NT2/D1 (cell line): ENCODE measurements at regions not wholly inside any gene's neighbourhood (a gene's known extent, or its start where the extent isn't known, plus 50 kb on each side); places are given as distances from the start of the nearest gene placed in this dataset.
A peak's percentile ranks its signal among the peaks of the same experiment; 100 is the strongest.

Experiments used
- DNase-seq: peaks from one replicate; pipeline ENCODE4 v3.0.0-alpha.2; 2011; ENCODE audit warnings: low read depth, low spot score
- H3K27me3 ChIP-seq: 2 replicates; pipeline ENCODE4 v1.6.0; 2011; ENCODE audit warnings: mild to moderate bottlenecking; ENCODE audit not compliant: insufficient read length, insufficient read depth
- H3K36me3 ChIP-seq: 2 replicates; pipeline ENCODE4 v1.6.1; 2011; ENCODE audit warnings: mild to moderate bottlenecking, low read length, mixed read lengths; ENCODE audit not compliant: insufficient read depth, insufficient read length
- H3K4me1 ChIP-seq: 2 replicates; pipeline ENCODE4 v1.5.1; 2011; ENCODE audit not compliant: insufficient read depth, insufficient read length
- H3K4me3 ChIP-seq: 2 replicates; pipeline ENCODE4 v1.5.1; 2011; ENCODE audit warnings: low read depth; ENCODE audit not compliant: insufficient read length
- H3K9ac ChIP-seq: 2 replicates; pipeline ENCODE4 v1.6.0; 2011; ENCODE audit warnings: low read depth; ENCODE audit not compliant: insufficient read length
- H3K9me3 ChIP-seq: 2 replicates; pipeline ENCODE4 v1.5.1; 2011; ENCODE audit warnings: mild to moderate bottlenecking, low read length; ENCODE audit not compliant: insufficient read depth
- SUZ12 ChIP-seq: IDR thresholded peaks from 2 replicates; pipeline ENCODE4 v1.6.1; 2011; ENCODE audit not compliant: insufficient read length, insufficient read depth; ENCODE audit errors: extremely low read depth
- YY1 ChIP-seq: IDR thresholded peaks from 2 replicates; pipeline ENCODE4 v1.6.1; 2011; ENCODE audit not compliant: insufficient read length, insufficient read depth
- ZNF274 ChIP-seq: IDR thresholded peaks from 2 replicates; pipeline ENCODE4 v1.6.1; 2011; ENCODE audit warnings: mild to moderate bottlenecking, low read depth, low read length

DNA sequence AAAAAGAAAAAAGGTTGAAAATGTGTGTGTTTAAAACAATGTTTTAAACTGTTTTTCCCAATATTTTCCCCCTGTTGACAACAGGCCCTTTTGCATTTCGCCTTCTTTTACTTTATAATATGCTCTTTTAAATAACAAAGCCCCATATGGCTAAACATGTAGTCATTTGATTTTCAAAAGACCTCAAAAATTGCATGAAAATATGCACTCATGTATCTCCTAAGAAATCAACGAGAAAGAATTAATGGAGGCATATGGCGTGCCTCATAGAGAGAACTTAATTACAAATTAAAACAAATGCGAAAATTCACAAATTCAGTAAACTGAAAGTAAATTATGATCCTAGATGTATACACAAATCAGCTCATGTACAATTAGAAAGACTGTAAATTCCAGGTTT is 202.6 kb upstream of the FOXN3 start:
- H3K9me3 ChIP-seq, result no peaks in the 10 kb centered on the region
- no peak for TF ChIP-seq SUZ12
- no peak for TF ChIP-seq YY1
- TF ChIP-seq ZNF274, result no peak
- H3K4me3 ChIP-seq, result peak overlapping the region; percentile 65
- peaks cover 4% of the 10 kb centered on the region for H3K27me3 ChIP-seq
- DNase-seq, result no peak
- H3K36me3 ChIP-seq, result no peaks in the 10 kb centered on the region
- H3K9ac ChIP-seq, result peak overlapping the region; percentile 87
- H3K4me1 ChIP-seq, result no peaks in the 10 kb centered on the region

DNA sequence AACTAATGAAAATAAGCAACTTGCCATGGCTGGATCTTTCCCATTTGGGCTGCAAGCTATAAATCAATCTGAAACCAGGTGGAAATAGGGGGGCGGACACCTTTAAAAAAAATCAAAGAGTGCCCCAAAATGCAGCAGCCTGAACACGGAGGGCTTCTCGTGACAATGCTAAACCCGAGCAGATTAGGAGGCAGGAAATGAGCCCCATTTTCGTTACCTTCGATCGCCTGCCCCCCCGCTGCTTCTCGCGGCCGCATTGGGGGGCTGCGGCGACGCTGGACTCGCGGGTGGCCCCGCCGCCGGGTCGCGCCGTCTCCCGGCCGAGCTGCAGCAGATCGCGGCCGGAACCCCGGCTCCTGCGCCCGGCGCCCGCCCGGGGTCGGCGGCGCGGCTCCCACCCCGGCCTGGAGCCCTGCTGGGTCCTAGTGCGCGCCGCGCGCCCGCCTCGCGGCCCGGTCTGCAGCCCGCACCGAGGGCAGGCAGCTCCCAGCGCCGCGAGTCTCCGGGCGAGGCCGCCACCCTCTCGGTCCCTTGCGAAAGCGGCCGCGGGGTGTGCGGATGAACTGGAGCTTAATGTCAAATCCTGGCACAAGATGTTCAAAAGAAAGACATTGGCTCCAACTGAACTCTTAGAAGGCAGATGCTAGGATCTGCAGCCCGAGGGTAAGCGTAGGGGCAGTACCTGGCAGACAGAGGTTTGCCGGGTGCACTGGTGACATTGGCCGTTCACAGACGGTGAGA is 201.9 kb upstream of the FOXN3 start:
- peak overlapping the region; percentile 87 for H3K9ac ChIP-seq
- H3K4me3 ChIP-seq, result peak overlapping the region; percentile 65
- H3K9me3 ChIP-seq, result no peaks in the 10 kb centered on the region
- peak; percentile 48 for DNase-seq
- TF ChIP-seq YY1 (no peak), SUZ12 (no peak), ZNF274 (no peak)
- H3K27me3 ChIP-seq, result peaks cover 4% of the 10 kb centered on the region
- no peaks in the 10 kb centered on the region for H3K36me3 ChIP-seq
- no peaks in the 10 kb centered on the region for H3K4me1 ChIP-seq

DNA sequence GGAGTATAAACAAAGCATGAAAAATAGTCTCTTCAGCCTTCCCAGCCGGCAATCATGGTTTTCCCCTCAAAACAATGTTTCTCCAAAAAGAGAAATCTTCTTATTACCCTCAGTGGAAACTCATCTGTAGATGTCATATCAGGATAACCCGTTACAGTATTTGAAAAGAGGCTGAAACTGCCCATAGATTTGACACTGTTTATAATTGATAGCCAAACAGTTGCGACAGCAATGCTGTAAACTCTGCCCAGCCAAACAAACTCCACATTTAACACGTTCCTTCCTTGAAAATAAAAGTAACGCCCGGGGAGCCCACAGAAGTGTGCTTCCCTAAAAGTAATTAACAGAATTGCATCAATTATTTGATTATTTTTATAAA is 201.3 kb upstream of the FOXN3 start:
- Histone ChIP-seq H3K36me3 (no peaks in the 10 kb centered on the region), H3K4me1 (no peaks in the 10 kb centered on the region), H3K4me3 (peak overlapping the region; percentile 65), H3K9ac (peak overlapping the region; percentile 87), H3K27me3 (peaks cover 4% of the 10 kb centered on the region), H3K9me3 (no peaks in the 10 kb centered on the region)
- TF ChIP-seq YY1 (no peak), ZNF274 (no peak), SUZ12 (no peak)
- DNase-seq, result no peak

DNA sequence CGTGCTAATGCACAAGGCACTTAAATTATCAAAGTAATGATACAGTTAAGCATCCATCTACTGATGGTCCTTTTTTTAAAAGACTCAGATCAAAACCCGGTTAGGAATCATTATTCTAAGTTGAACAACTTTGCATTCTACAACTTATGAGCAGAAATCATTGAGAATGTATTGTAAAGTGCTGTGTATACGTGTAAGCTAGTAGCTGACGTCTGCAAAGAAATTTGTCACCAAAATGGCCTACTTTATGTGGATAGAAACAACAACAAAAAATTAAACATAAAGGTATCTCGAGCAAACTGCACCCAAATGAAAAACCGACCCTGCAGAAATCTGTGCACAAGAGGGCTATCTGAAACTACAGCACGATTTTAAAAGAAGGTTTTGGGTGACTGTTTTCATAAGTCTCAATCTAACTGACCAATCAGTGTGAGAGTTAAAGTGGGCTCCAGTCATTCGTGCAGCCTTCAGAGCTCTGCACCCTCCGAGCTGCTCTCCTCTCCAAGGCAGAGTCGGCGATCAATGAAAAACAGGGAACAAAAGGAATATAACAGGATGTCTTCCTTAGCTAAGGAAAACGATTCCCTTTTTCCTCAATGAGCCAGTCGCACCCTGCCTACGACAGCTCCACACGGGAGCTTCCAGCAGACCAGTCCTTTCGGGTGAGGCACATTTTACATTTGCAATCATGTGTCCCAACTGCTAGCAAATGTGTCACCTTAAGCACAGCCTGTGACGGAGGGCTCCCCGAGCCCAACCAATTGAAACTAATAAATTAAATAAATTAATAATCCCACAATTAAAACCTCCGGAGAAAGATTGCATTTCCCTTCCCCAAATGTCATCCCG is 200.7 kb upstream of the FOXN3 start:
- no peaks in the 10 kb centered on the region for H3K4me1 ChIP-seq
- DNase-seq, result no peak
- no peaks in the 10 kb centered on the region for H3K36me3 ChIP-seq
- peaks cover 4% of the 10 kb centered on the region for H3K27me3 ChIP-seq
- H3K4me3 ChIP-seq, result peak overlapping the region; percentile 65
- TF ChIP-seq YY1 (no peak), ZNF274 (no peak), SUZ12 (no peak)
- H3K9me3 ChIP-seq, result no peaks in the 10 kb centered on the region
- peak overlapping the region; percentile 87 for H3K9ac ChIP-seq

DNA sequence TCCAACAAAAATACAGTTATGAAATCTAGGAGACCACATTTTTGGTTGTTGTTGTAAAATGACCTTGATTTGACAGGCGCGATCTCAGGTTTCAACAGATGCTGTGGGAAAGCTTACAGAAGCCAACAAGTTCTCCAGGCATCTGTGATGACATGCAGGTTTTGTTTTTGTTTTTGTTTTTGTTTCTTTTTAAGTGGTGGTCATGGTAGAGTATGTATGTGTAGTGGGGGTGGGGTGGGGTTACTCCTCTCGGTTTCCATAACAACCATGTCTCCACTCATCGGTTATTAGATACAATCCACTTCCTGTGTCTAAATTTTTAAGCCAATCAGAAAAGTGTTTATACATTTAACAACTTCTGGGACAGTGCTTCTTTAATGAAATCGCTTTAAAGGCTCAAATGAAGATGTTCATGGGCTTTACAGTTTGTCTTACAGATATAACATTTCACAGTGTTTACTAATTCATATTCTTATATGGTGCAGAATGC is 199.9 kb upstream of the FOXN3 start:
- DNase-seq, result no peak
- Histone ChIP-seq H3K36me3 (no peaks in the 10 kb centered on the region), H3K4me3 (no peak overlapping the region), H3K4me1 (no peaks in the 10 kb centered on the region), H3K9me3 (no peaks in the 10 kb centered on the region), H3K9ac (no peak overlapping the region), H3K27me3 (peaks cover 4% of the 10 kb centered on the region)
- no peak for TF ChIP-seq ZNF274
- no peak for TF ChIP-seq SUZ12
- TF ChIP-seq YY1, result no peak

DNA sequence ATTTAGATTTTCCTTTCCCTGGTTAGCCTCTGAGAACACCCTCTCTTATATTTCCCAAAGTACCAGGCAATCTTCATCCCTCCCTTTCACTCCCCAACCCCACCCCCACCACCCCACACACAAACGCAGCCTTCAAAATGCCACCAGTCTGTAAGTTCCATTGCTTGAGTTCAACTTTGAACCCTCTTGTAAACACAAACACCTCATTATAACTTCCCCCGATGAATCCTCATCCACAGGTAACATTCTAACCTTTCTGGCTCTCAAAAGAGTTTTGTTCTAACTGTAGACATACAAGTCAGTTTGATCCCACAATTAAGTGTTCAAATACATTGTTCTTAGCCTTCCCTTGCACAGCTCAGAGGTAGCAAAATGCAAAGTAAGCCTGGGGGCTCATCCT is 199.4 kb upstream of the FOXN3 start:
- Histone ChIP-seq H3K4me3 (no peak overlapping the region), H3K36me3 (no peaks in the 10 kb centered on the region), H3K9me3 (no peaks in the 10 kb centered on the region), H3K4me1 (no peaks in the 10 kb centered on the region), H3K9ac (no peak overlapping the region), H3K27me3 (peaks cover 4% of the 10 kb centered on the region)
- no peak for DNase-seq
- TF ChIP-seq ZNF274 (no peak), SUZ12 (no peak), YY1 (no peak)

DNA sequence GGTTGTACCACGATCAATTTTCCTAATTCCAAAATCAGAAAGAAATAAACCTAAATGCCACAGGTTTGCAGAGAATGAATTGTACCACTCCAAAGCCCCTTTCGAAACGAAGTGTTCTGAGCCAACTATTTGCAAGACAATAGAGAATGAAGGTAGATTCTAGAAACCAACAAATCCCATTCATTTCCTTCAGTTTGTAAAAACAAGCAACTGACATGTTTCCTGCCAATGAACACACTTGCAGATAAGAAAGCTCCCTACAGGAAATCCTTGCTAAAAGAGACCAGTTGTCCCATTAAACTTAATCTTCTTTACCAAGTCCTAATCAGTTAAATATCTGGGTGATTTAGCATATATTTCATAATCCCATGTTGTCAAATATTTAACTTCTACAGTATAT is 198.4 kb upstream of the FOXN3 start:
- Histone ChIP-seq H3K36me3 (no peaks in the 10 kb centered on the region), H3K4me1 (no peaks in the 10 kb centered on the region), H3K9ac (no peak overlapping the region), H3K27me3 (no peaks in the 10 kb centered on the region), H3K9me3 (no peaks in the 10 kb centered on the region), H3K4me3 (no peak overlapping the region)
- DNase-seq, result no peak
- TF ChIP-seq SUZ12, result no peak
- no peak for TF ChIP-seq YY1
- TF ChIP-seq ZNF274, result no peak
